ENCODE measurements at regions not wholly inside any gene's neighbourhood (a gene's known extent, or its start where the extent isn't known, plus 50 kb on each side); places are given as distances from the start of the nearest gene placed in this dataset.
"Not testable (repeated sequence)": the region's sequence is repeated elsewhere in the genome, so short reads cannot be mapped to it uniquely, and the experiment has no call there.

DNA sequence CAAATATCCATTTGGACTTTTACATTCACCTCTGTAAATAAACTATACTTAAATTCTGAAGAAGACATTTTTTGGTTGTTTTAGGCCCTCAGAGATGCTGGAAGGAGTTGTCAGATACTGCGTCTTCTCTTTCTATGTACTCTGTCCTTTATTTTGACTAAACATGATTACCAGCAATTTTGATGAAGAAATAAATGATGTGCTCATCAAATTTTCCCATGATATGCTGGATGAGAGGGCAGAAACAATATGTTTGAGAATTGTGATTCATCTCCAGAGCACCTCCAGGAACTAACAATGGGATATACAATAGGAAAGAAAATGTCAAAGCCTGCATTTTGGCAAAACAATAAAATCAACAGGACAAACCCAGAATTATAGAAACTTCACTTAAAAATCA lies 481.6 kb upstream of the HS3ST5 start:
- ATAC-seq: no peak
- Mint-ChIP-seq H3K36me3 (ENCODE audit: low read depth) (no peaks in the 10 kb centered on the region), H3K4me1 (ENCODE audit: low read depth) (no peaks in the 10 kb centered on the region), H3K9me3 (peaks cover 1% of the 10 kb centered on the region), H3K4me3 (no peak overlapping the region), H3K27me3 (no peaks in the 10 kb centered on the region), H3K27ac (no peak overlapping the region)
- intact Hi-C loops (cut with micrococcal nuclease): no loop called here
- TF ChIP-seq, protein P1, sequence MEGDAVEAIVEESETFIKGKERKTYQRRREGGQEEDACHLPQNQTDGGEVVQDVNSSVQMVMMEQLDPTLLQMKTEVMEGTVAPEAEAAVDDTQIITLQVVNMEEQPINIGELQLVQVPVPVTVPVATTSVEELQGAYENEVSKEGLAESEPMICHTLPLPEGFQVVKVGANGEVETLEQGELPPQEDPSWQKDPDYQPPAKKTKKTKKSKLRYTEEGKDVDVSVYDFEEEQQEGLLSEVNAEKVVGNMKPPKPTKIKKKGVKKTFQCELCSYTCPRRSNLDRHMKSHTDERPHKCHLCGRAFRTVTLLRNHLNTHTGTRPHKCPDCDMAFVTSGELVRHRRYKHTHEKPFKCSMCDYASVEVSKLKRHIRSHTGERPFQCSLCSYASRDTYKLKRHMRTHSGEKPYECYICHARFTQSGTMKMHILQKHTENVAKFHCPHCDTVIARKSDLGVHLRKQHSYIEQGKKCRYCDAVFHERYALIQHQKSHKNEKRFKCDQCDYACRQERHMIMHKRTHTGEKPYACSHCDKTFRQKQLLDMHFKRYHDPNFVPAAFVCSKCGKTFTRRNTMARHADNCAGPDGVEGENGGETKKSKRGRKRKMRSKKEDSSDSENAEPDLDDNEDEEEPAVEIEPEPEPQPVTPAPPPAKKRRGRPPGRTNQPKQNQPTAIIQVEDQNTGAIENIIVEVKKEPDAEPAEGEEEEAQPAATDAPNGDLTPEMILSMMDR (IDR thresholded peaks at IDR 0.05): no peak
- CTCF ChIA-PET: no interaction called here
- no peak for DNase-seq
- POLR2A ChIA-PET: no interaction called here

DNA sequence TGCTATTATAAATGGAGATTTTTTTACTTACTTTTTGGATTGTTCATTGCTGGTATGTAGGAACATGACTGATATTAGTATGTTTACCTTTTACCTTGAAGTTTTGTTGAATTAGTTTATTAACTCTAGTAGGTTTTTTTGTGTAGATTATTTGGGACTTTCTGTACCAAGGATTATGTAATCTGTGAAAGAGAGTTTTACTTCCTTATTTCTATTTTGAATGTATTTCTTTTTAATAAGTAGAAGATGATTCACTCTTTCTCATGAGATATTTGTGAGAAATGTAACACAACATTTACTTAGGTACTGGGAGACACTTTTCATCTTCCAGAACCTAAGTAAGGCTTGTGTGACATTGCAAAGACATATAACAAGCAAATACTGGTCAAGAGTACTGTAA lies 473.9 kb upstream of the HS3ST5 start:
- ChIA-PET POLR2A (no interaction called here), CTCF (no interaction called here)
- Mint-ChIP-seq H3K27me3 (no peaks in the 10 kb centered on the region), H3K4me1 (ENCODE audit: low read depth) (no peaks in the 10 kb centered on the region), H3K36me3 (ENCODE audit: low read depth) (no peaks in the 10 kb centered on the region), H3K4me3 (no peak overlapping the region), H3K27ac (no peak overlapping the region), H3K9me3 (peaks cover 4% of the 10 kb centered on the region)
- no peak for DNase-seq
- TF ChIP-seq, protein P1 (IDR thresholded peaks at IDR 0.05): no peak
- ATAC-seq: no peak
- intact Hi-C loops (cut with micrococcal nuclease): no loop called here

DNA sequence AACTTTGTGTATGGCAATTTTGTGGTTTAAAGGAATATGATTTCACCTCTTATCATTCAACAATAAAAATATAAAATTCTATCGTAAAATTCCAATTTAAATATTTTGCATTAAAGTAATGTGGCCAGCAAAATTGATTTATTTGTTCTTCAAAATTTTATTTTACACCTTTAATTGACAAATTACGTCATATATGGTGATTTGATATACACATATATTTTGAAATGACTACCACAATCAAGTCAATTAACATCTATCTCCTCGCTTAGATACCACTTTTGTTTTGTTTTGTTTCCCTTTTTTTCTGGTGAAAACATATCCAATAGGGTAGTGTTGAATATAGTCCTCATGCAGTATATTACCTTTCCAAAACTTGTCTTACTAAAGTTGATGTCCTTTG lies 467.6 kb upstream of the HS3ST5 start:
- Mint-ChIP-seq H3K4me1 (ENCODE audit: low read depth) (no peaks in the 10 kb centered on the region), H3K4me3 (no peak overlapping the region), H3K36me3 (ENCODE audit: low read depth) (no peaks in the 10 kb centered on the region), H3K27me3 (no peaks in the 10 kb centered on the region), H3K9me3 (peaks cover 2% of the 10 kb centered on the region), H3K27ac (no peak overlapping the region)
- intact Hi-C loops (cut with micrococcal nuclease): no loop called here
- DNase-seq (no peak), ATAC-seq (no peak)
- TF ChIP-seq, protein P1 (IDR thresholded peaks at IDR 0.05): no peak
- ChIA-PET POLR2A (no interaction called here), CTCF (no interaction called here)

DNA sequence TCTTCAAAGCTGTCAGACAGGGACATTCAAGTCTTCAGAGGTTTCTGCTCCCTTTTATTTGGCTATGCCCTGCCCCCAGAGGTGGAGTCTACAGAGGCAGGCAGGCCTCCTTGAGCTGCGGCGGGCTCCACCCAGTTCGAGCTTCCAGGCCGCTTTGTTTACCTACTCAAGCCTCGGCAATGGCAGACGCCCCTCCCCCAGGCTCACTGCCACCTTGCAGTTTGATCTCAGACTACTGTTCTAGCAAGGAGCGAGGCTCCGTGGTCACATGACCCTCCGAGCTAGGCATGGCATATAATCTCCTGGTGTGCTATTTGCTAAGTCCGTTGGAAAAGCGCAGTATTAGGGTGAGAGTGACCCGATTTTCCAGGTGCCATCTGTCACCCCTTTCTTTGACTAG lies 462.6 kb upstream of the HS3ST5 start:
- intact Hi-C loops (cut with micrococcal nuclease); H3K27ac Mint-ChIP-seq; CTCF ChIA-PET; H3K4me1 Mint-ChIP-seq (ENCODE audit: low read depth); ATAC-seq; DNase-seq; H3K4me3 Mint-ChIP-seq; H3K27me3 Mint-ChIP-seq; POLR2A ChIA-PET; H3K9me3 Mint-ChIP-seq; H3K36me3 Mint-ChIP-seq (ENCODE audit: low read depth): not testable (repeated sequence)

DNA sequence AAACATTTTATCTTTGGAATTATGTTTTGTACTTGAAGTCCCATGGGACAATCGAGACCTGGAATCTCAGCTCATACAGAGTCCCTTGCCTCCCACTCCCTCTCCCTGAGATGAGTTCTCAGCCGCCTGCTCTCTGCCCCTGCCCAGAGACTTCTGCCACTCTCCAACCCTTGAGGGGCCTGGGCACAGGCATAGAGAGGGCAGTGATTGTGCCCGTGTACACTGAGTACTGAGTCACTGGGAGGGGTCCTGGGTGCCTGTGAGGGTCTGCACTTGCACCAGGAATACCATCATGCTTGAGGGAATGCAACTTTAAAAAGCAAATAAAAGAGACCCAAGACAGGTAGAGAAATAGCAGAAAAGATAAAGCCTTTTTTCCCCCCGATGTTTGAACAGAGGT lies 453.8 kb upstream of the HS3ST5 start:
- no peak overlapping the region for H3K4me3 Mint-ChIP-seq
- H3K36me3 Mint-ChIP-seq (ENCODE audit: low read depth): no peaks in the 10 kb centered on the region
- POLR2A ChIA-PET: no interaction called here
- TF ChIP-seq, protein P1 (IDR thresholded peaks at IDR 0.05): no peak
- no peak overlapping the region for H3K27ac Mint-ChIP-seq
- intact Hi-C loops (cut with micrococcal nuclease): no loop called here
- CTCF ChIA-PET: no interaction called here
- H3K27me3 Mint-ChIP-seq: no peaks in the 10 kb centered on the region
- H3K9me3 Mint-ChIP-seq: no peaks in the 10 kb centered on the region
- DNase-seq (no peak), ATAC-seq (no peak)
- no peaks in the 10 kb centered on the region for H3K4me1 Mint-ChIP-seq (ENCODE audit: low read depth)

DNA sequence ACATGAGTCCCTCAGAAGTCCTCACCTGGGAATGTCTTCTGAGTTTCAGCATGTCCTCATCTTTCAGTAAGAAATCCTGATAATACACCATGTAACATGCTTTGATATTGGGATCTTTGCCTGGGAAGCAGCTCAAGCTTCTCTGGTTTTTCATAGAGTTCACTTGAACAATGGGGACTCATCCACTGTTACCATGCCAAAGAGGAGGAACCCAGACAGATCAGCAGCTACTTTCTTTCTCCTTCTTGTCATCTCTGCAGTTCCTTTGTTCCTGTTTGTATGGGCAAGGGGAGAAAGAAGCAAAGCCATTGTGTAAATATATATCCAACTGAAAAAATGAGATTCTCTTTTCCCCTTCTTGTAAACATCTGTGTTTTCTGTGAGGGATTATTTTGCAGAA lies 450.6 kb upstream of the HS3ST5 start:
- no peak for DNase-seq
- POLR2A ChIA-PET: no interaction called here
- intact Hi-C loops (cut with micrococcal nuclease): no loop called here
- Mint-ChIP-seq H3K9me3 (no peaks in the 10 kb centered on the region), H3K4me1 (ENCODE audit: low read depth) (no peaks in the 10 kb centered on the region), H3K27ac (no peak overlapping the region), H3K4me3 (no peak overlapping the region), H3K36me3 (ENCODE audit: low read depth) (no peaks in the 10 kb centered on the region), H3K27me3 (no peaks in the 10 kb centered on the region)
- TF ChIP-seq, protein P1 (IDR thresholded peaks at IDR 0.05): no peak
- CTCF ChIA-PET: no interaction called here
- ATAC-seq: no peak
